IgD-negative memory B cell (primary cell): ENCODE measurements at regions not wholly inside any gene's neighbourhood (a gene's known extent, or its start where the extent isn't known, plus 50 kb on each side); places are given as distances from the start of the nearest gene placed in this dataset.

Experiments
- H3K27ac Mint-ChIP-seq, 3 donors: one replicate each; pipeline ENCODE4 v1.8.0; 2020 to 2022; ENCODE audit warnings: mild to moderate bottlenecking in 3 of 3, mixed read lengths in 3 of 3, moderate library complexity in 1 of 3
- H3K27me3 Mint-ChIP-seq: one replicate; pipeline ENCODE4 v1.8.0; 2021; ENCODE audit warnings: mixed read lengths
- H3K36me3 Mint-ChIP-seq: one replicate; pipeline ENCODE4 v1.8.0; 2020; ENCODE audit warnings: mild to moderate bottlenecking, mixed read lengths
- H3K4me1 Mint-ChIP-seq, 3 donors: one replicate each; pipeline ENCODE4 v1.8.0; 2020 to 2022; ENCODE audit warnings: mixed read lengths in 3 of 3, mild to moderate bottlenecking in 1 of 3
- H3K4me3 Mint-ChIP-seq, 4 donors: one replicate each; pipeline ENCODE4 v1.8.0; 2020 to 2022; ENCODE audit warnings: mild to moderate bottlenecking in 4 of 4, mixed read lengths in 4 of 4, moderate library complexity in 3 of 4
- H3K9me3 Mint-ChIP-seq, 3 donors: one replicate each; pipeline ENCODE4 v1.8.0; 2020 to 2021; ENCODE audit warnings: mixed read lengths in 3 of 3, mild to moderate bottlenecking in 1 of 3

- Mint-ChIP-seq H3K36me3 (peaks cover 3% of the 10 kb centered on the region), H3K27me3 (no peaks in the 10 kb centered on the region)
These were observed 101.9 kb downstream of the GAS2L3 start for GRCh38 chr12:100675432-100675831.

DNA sequence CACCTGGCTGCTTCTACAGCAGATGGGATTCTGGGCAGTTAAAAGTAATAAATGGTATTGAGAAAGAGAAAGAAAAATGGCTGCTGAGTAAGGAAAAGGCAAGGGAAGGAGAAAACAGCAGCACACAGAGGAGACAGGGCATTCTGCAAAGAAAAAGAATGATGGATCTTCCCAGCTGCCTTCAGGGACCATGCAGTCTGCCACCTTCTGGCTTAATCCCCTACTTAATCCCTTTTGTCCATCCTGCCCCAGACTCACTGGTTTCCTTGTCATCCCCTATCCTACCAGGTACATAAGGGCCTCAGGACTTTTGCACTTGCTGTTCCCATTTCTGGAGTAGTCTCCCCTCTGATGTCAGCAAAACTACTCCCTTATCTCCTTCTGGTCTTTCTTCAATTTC, 107.6 kb downstream of the GAS2L3 start:
- Mint-ChIP-seq H3K27ac (no peak overlapping the region), H3K36me3 (peaks cover 3% of the 10 kb centered on the region), H3K9me3 (peaks cover 2 to 13% (median 4%) of the 10 kb centered on the region in 3 donors), H3K4me3 (no peak overlapping the region), H3K4me1 (peaks cover 0 to 2% (median 0%) of the 10 kb centered on the region in 3 donors), H3K27me3 (no peaks in the 10 kb centered on the region)

More at GRCh38 chr12:100675432-100675831, 101.9 kb downstream of the GAS2L3 start:
- Mint-ChIP-seq H3K4me1 (no peaks in the 10 kb centered on the region), H3K27ac (no peak overlapping the region), H3K9me3 (peaks cover 0 to 5% (median 2%) of the 10 kb centered on the region in 3 donors), H3K4me3 (no peak overlapping the region)

DNA sequence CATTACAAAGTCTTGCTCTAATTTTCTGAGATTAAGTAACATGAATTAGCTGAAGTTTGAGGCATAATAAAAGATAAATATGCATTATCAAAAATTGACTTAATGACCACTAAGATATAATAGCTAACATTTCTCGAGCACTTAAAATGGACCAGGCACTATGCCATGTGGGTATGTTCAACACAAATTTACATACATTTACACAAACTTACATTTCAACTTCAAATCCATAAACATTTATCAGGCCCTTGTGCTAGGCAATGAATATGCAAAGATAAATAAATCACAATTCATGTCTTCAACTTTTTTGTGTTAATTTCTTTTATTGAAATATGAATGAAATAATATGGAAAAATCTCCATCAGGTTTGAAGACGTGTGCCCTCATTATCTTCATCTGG, 108.7 kb downstream of the GAS2L3 start:
- Mint-ChIP-seq H3K36me3 (peaks cover 3% of the 10 kb centered on the region), H3K4me1 (peaks cover 0 to 2% (median 0%) of the 10 kb centered on the region in 3 donors), H3K27ac (no peak overlapping the region)

GRCh38 chr12:100687686-100688085, 106.9 kb upstream of the ANO4 start:
- Mint-ChIP-seq H3K27me3 (no peaks in the 10 kb centered on the region), H3K4me3 (no peak overlapping the region), H3K36me3 (no peaks in the 10 kb centered on the region), H3K9me3 (peaks cover 6 to 18% (median 14%) of the 10 kb centered on the region in 3 donors), H3K4me1 (peaks cover 0 to 2% (median 0%) of the 10 kb centered on the region in 3 donors), H3K27ac (no peak overlapping the region)

More for the DNA sequence above, 108.7 kb downstream of the GAS2L3 start:
- Mint-ChIP-seq H3K4me3 (no peak overlapping the region), H3K9me3 (peaks cover 5 to 23% (median 6%) of the 10 kb centered on the region in 3 donors), H3K27me3 (no peaks in the 10 kb centered on the region)

DNA sequence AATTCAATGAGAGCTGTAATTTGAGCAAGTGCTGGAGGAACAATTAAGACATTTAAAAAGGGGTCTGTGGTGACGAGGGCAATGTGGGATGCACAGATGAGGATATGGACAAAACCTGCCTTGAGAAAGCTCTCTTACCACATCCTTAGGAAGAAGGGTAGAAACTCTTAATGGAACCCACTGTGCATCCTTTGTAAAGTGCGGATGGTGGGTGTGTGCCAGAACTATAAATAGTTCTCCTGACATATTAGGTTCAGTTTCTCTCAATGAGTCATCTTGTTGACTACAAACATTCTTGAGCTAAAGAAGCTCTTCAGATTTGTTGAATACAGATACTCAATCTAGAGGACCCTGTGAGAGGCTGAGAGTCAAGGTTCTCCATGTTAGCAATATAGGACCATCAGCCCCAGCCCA, 106.1 kb upstream of the ANO4 start:
- H3K4me3 Mint-ChIP-seq: no peak overlapping the region
- H3K27me3 Mint-ChIP-seq: no peaks in the 10 kb centered on the region

GRCh38 chr12:100692502-100692901, 102.1 kb upstream of the ANO4 start:
- H3K4me1 Mint-ChIP-seq: no peaks in the 10 kb centered on the region

More for the DNA sequence above, 106.1 kb upstream of the ANO4 start:
- H3K4me1 Mint-ChIP-seq: peaks cover 0 to 2% (median 0%) of the 10 kb centered on the region in 3 donors
- H3K9me3 Mint-ChIP-seq: peaks cover 6 to 18% (median 15%) of the 10 kb centered on the region in 3 donors
- no peaks in the 10 kb centered on the region for H3K36me3 Mint-ChIP-seq
- no peak overlapping the region for H3K27ac Mint-ChIP-seq

DNA sequence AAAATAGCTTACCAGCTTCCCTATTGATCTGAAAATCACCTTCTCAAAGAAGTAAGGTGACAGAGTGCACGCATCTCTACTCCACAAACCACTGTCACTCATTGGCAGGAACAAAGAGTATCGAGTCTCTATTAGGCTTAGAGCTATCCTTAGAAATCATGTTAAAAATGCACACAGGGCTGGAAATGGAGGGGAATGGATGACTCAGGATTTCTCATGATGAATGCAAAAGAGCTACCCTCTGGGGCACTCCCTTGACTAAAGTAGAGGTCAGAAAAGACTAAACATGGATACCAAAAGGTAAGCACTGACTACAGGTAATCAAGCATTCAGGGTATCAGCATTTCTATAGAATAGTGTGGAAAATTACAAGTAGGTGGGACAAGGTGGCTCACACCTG, 96.1 kb upstream of the ANO4 start:
- no peaks in the 10 kb centered on the region for H3K36me3 Mint-ChIP-seq
- H3K9me3 Mint-ChIP-seq: peaks cover 0 to 6% (median 2%) of the 10 kb centered on the region in 3 donors
- peaks cover 0 to 5% (median 2%) of the 10 kb centered on the region in 3 donors for H3K4me1 Mint-ChIP-seq
- H3K27me3 Mint-ChIP-seq: peaks cover 4% of the 10 kb centered on the region
- H3K4me3 Mint-ChIP-seq: no peak overlapping the region
- H3K27ac Mint-ChIP-seq: no peak overlapping the region

More at GRCh38 chr12:100692502-100692901, 102.1 kb upstream of the ANO4 start:
- H3K27ac Mint-ChIP-seq: no peak overlapping the region
- peaks cover 0 to 11% (median 4%) of the 10 kb centered on the region in 3 donors for H3K9me3 Mint-ChIP-seq
- peaks cover 2% of the 10 kb centered on the region for H3K27me3 Mint-ChIP-seq
- no peaks in the 10 kb centered on the region for H3K36me3 Mint-ChIP-seq
- no peak overlapping the region for H3K4me3 Mint-ChIP-seq

- Mint-ChIP-seq H3K4me1 (peaks cover 0 to 5% (median 2%) of the 10 kb centered on the region in 3 donors), H3K36me3 (no peaks in the 10 kb centered on the region), H3K4me3 (no peak overlapping the region), H3K27me3 (peaks cover 4% of the 10 kb centered on the region), H3K27ac (no peak overlapping the region), H3K9me3 (peaks cover 0 to 6% (median 2%) of the 10 kb centered on the region in 3 donors)
These were observed 95.4 kb upstream of the ANO4 start for GRCh38 chr12:100699209-100699608.

GRCh38 chr12:100703337-100703736, 91.2 kb upstream of the ANO4 start:
- no peaks in the 10 kb centered on the region for H3K36me3 Mint-ChIP-seq
- peaks cover 0 to 2% (median 2%) of the 10 kb centered on the region in 3 donors for H3K9me3 Mint-ChIP-seq
- H3K27ac Mint-ChIP-seq: no peak overlapping the region
- H3K27me3 Mint-ChIP-seq: no peaks in the 10 kb centered on the region
- peaks cover 0 to 5% (median 2%) of the 10 kb centered on the region in 3 donors for H3K4me1 Mint-ChIP-seq
- no peak overlapping the region for H3K4me3 Mint-ChIP-seq

GRCh38 chr12:100703868-100704267, 90.7 kb upstream of the ANO4 start:
- Mint-ChIP-seq H3K27me3 (no peaks in the 10 kb centered on the region), H3K4me1 (peaks cover 0 to 5% (median 2%) of the 10 kb centered on the region in 3 donors), H3K36me3 (no peaks in the 10 kb centered on the region), H3K9me3 (peaks cover 0 to 2% (median 2%) of the 10 kb centered on the region in 3 donors), H3K4me3 (no peak overlapping the region), H3K27ac (no peak overlapping the region)

GRCh38 chr12:100706033-100706432, 88.5 kb upstream of the ANO4 start:
- peaks cover 0 to 5% (median 2%) of the 10 kb centered on the region in 3 donors for H3K4me1 Mint-ChIP-seq
- no peak overlapping the region for H3K4me3 Mint-ChIP-seq
- peaks cover 0 to 6% (median 2%) of the 10 kb centered on the region in 3 donors for H3K9me3 Mint-ChIP-seq
- no peaks in the 10 kb centered on the region for H3K27me3 Mint-ChIP-seq
- H3K27ac Mint-ChIP-seq: no peak overlapping the region
- H3K36me3 Mint-ChIP-seq: no peaks in the 10 kb centered on the region

GRCh38 chr12:100708591-100708990, 86.0 kb upstream of the ANO4 start:
- Mint-ChIP-seq H3K4me3 (no peak overlapping the region), H3K9me3 (peaks cover 0 to 4% (median 0%) of the 10 kb centered on the region in 3 donors), H3K27ac (no peak overlapping the region), H3K4me1 (peaks cover 0 to 2% (median 0%) of the 10 kb centered on the region in 3 donors), H3K36me3 (no peaks in the 10 kb centered on the region), H3K27me3 (no peaks in the 10 kb centered on the region)

DNA sequence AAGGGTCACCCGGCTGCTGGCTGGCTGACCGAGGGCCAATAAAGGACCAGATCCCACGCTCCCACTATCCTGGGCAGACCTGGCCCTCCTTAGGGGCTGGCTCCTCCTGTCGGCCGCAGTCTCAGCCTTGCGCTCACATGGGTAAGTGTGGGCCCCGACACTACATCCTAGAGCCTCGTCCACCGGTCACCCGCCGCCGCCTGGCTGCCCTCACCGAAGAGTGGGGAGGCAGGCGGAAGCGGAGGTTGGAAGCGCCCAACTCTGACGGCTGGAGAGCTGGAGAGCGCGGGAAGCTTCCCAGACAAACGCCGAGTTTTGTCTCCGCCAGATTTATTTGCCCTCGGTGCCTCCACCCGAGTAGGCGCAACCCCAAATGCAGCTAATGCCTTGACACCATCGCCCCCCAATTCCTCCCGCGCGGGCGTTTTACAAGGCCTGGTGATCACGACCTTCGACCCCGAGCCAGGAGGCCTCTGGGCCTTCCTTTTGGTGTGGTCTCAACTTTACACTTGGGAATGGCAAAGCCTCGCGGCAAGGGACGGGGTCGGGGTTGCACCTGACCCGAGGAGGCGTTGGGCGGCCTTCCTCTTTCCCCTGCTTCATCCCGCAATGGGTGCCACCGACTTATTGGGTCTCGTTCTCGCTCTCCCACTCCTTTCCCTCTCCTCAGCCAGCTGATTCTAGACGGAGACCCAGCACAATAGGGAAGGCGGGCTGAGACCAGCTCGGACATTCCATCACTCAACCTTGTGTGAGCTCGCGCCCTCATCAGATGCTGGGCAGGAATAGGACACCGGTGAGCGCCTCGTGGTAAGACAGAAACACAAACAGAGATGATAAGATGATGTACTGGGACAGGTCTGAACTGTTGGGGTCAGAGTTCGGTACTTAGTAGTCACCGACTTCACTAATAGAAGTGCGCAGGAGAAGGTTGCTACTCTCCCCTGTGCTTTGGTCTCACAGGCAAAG, 78.3 kb upstream of the ANO4 start:
- Mint-ChIP-seq H3K27ac (no peak overlapping the region), H3K4me1 (no peaks in the 10 kb centered on the region), H3K4me3 (peak overlapping the region in 1 of 4 donors; percentile 34), H3K27me3 (peaks cover 40% of the 10 kb centered on the region), H3K9me3 (peaks cover 0 to 2% (median 0%) of the 10 kb centered on the region in 3 donors), H3K36me3 (no peaks in the 10 kb centered on the region)

DNA sequence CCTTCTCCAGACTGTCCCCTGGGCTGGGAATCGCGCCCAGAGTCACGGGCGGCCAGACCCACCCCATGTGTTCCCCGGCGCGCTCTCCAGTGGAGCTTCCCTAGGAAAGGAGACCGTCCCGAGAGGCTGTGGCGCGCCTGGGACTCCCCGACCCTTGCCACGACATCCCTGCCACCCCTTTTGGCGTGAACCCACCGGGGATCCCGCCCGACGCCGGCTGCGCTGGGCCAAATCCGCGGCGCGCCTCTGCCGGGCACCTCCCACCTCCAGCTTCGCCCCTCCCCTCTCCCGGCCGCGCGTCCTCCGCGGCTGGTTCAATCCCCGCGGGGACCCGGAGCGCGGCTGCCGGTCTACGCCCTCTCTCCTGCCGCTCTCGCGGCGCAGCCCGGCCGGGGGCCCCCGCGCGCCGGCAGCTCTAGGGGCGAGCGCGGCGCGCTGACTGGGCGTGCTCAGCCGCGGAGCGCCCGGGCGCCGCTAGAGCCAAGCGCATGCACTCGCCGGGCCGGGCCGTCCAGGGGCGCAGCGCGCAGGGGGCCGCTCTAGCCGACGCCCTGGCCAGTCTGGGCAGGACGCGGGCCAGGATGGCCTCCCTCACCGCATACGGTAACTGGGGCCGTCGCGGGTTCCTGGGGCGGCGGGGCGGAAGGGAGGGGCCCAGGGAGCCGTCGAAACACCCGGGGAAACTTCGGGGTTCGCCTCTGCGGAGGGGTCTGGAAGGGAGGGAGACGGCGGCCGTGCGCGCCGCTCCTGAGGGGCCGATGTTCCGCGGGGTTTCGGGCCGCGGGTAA, 77.4 kb upstream of the ANO4 start:
- Mint-ChIP-seq H3K9me3 (peaks cover 0 to 2% (median 0%) of the 10 kb centered on the region in 3 donors), H3K27ac (no peak overlapping the region), H3K36me3 (no peaks in the 10 kb centered on the region), H3K4me1 (no peaks in the 10 kb centered on the region), H3K27me3 (peaks cover 40% of the 10 kb centered on the region), H3K4me3 (peak overlapping the region in 1 of 4 donors; percentile 34)

DNA sequence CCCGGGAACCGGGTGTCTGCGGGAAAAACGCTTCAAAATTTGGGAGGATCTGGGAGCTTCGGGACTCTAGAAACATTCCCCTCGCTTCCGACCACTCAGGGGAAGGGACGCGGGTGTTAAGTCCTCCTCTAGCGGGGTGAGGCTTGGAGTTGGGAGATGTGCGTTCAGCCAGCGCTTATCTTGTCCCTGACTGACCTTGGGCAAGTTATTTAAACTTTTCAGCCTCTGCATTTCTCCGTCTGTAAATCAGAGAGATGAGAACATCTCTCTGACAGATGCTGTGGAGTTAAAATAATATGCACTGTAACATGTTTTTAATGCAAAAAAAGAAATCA, 76.9 kb upstream of the ANO4 start:
- Mint-ChIP-seq H3K4me1 (no peaks in the 10 kb centered on the region), H3K27me3 (peaks cover 42% of the 10 kb centered on the region), H3K9me3 (peaks cover 0 to 2% (median 0%) of the 10 kb centered on the region in 3 donors), H3K27ac (no peak overlapping the region), H3K36me3 (no peaks in the 10 kb centered on the region), H3K4me3 (no peak overlapping the region)
